GM19239 (cell line): ENCODE measurements at regions not wholly inside any gene's neighbourhood (a gene's known extent, or its start where the extent isn't known, plus 50 kb on each side); places are given as distances from the start of the nearest gene placed in this dataset.

Experiments
- DNase-seq: peaks from one replicate; pipeline ENCODE4 v3.0.0; 2011; ENCODE audit warnings: low spot score; ENCODE audit not compliant: insufficient read length
- FAIRE-seq: peaks from 2 replicates; lab custom pipeline; 2011; peaks lifted over from hg19 to GRCh38; lab: Jason Lieb, UNC

DNA sequence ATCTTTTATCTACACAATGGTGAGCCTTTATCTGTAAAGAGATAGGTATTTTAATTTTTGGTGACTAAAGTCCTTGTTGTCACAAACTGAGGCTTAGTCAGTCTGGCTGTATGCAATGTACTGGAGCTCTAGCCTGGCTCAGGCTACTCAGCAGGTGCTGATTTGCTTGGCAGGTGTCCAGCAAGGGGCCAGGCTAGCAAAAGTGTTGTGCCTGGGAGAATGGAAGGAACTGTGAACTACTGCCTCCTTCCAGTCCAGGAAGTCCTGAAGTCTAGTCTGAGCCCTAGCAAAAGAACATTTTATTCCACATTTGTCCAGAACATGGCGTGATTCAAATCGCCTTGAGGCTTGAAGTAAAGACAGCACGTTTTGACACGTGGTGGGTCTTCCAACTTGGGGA lies 260.5 kb downstream of the CCDC85A start:
- no peak for FAIRE-seq
- no peak for DNase-seq

DNA sequence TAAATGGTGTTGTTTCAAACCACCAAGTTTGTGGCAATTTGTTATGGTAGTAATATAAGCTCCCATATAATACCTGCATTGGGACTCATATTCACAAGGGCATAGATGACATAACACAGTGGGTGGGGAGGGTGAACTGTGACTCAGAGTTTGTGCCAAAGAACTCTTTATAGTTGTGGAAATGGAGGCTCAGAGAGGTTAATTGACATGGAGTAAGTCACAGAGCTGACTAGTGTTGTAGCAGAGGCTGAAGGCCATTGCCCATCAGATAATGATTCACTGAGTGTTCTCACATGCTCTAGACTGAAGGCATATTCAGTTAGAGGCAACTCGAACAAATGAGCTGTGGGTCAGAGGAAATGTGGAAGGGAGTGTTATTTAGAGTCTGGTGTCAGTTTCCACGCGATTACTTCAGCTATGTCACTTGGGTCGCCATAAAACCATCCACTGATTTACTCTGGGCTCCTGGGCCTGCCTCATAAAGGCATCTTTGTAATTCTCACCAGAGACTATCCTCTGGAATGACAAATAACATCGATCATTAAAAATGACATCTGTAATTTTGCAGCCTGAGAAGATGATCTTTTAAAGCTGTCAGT lies 264.7 kb downstream of the CCDC85A start:
- no peak for FAIRE-seq
- no peak for DNase-seq

DNA sequence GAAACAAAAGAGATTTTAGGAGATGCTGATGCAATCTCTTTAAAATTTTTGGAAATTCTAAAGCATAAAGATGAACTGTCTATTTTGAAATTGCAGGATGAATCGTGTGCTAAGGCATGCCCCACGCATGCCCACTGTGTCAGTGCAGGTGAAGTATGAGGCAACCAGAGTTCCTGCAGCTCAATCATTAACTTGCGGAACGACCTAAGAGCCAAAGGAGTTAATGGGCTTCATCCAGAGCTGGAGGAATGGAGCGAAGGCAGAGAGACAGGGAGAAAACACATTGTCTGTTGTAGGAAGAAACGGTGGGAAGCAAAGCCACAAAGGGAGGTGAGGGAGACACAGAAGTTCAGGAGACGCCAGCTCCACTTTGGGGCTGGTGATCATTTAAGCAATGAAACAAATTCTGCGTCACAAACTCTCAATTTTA lies 265.2 kb downstream of the CCDC85A start:
- FAIRE-seq, result no peak

DNA sequence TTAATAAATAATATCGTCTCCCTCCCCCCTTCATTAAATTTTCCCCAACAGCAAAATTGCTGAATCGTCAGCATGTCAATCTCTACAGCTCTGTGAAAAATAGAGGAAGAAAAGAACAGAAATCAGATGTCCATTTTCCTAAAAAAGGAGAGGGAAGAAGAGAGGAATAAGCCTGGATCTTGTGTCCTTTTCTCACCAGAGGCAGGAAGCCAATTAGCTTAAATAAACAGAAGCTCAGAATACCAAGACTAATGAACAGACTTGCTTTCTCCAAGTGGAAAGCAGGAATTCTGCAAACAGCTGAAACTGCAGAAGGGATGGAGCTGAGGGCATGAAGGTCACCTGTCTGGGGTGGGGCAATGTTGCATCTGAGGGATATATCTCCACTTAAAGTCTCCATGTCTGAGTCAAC lies 265.7 kb downstream of the CCDC85A start:
- FAIRE-seq (no peak), DNase-seq (no peak)

More for the DNA sequence above, 265.2 kb downstream of the CCDC85A start:
- DNase-seq, result no peak

DNA sequence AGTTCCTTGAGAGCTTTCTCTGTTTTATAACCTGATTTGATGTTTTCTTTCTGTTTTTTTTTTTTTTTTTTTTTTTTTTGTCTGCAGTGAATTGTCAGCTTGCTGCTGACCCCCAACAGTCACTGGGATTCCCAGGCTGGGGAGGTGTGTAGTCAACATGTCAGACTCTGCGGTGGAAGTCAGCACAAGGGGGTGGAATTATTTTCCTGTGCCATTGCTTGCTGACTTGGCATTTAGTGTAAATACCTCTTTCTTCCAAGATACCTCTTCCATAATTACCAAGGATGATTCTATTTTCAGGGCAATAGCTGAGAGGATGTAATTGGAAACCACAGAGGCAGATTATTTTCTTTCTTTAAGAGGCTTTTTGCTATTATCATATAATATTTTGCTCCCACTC lies 266.3 kb downstream of the CCDC85A start:
- FAIRE-seq, result no peak
- no peak for DNase-seq

DNA sequence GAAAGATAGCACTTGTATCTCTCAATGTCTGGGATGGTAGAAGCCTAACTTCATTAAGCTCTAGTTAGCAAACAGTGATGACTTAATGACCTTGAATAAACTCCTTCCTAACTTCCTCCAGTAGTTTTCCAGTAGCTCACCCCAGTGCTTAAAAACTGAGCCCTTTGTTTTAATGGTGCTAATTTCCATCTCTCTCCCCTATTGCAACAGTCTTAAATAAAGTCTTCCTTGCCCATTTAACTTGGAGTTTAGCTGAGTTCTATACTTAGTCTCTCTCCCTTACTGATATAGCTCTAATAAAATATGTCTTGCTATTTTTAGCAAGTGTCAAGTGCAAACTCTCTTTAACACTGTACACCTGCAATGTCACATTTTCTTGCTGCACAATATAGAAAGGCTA lies 267.0 kb downstream of the CCDC85A start:
- FAIRE-seq, result no peak
- DNase-seq, result no peak

DNA sequence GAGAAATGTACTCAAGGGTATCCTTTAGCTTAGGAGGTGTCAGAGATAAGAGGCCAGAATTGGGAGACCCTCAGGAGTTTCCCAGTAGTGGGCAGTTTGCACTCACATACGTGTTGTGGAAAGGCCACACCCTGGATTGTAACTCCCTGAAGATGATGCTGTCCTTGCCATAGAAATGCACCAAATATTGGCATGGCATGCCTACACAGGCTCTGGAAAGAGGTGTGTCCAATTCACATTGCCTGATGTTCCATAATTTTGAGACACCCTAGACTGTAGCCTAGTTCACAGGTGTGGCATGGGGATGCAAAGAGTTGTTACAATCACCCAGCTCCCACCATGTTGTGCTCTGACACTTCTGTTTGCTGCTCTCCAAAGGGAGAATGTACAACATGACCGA lies 271.9 kb downstream of the CCDC85A start:
- no peak for DNase-seq
- no peak for FAIRE-seq

DNA sequence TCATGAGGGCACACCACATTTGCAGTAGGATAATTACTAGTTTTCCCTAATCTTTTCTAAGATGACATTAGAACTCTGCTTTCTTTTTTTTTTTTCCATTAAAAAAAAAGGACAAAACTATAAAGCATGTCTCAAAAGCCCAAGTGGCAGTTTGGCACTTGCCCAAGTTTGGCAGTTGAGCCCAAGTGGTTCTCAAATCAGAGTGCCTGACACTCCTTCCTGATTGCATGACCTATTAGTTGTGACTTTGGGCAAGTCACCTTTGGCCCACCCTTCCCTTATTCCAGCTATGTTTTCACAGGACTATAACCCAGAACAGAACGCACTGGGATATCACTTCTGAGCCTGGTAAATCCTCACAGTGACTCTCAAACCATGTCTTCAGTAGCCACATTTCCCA lies 273.0 kb downstream of the CCDC85A start:
- DNase-seq (no peak), FAIRE-seq (no peak)

DNA sequence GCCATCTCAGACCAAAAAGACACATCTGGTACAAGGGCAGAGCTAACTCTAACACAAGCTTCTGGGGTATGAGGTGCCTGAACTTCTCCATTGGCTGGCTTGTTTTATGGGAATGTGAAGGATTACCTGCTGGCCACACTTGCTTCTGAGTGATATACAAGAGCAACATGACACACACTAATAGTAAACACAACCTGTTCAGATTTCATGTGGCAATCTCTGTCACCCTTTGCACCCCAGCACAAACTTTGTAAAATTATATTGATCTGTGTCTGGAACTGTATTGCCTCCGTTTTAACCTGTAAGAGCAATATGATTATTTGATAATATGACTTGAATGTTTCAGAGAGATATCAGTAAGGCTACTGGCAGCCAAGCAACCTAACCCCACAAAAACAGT lies 276.7 kb downstream of the CCDC85A start:
- DNase-seq, result no peak
- FAIRE-seq, result no peak

DNA sequence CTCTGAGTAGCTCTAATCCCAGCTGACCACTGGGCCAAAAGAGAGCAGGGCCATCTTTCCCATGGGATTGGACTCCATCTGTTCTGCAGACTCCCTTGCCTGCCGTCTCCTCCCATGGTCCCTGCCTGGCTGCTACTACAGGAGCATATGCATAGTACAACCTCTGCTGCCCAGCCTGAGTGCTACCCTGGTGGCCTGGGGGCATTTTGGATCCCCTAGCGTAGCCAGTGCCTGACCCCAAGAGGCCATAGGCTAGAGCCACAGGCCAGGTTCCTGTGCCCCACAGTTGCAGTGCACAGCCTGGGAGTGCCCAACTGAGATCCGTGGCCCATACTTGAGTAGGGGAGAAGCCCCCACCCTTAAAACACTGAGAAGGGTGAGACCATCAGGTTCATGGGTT lies 280.3 kb downstream of the CCDC85A start:
- no peak for DNase-seq
- FAIRE-seq, result no peak

DNA sequence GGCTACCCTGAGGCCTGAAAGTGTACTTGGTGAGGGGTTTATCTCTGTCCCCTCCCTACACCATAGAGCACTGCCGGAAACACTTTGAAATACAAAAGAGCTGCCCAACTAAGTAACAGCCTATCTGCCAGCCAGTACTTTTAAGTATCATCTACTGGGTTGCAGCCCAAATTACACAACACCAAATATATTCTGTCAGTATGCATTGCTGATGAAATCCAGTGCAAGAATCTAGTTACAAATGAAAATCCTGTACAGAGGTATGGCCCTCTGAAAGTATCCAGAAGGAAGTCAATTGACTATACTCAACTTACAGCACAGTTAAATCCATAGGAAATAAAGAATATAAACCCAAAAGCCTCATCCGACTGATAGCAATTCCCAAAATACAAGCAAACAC lies 280.8 kb downstream of the CCDC85A start:
- DNase-seq, result no peak
- no peak for FAIRE-seq

DNA sequence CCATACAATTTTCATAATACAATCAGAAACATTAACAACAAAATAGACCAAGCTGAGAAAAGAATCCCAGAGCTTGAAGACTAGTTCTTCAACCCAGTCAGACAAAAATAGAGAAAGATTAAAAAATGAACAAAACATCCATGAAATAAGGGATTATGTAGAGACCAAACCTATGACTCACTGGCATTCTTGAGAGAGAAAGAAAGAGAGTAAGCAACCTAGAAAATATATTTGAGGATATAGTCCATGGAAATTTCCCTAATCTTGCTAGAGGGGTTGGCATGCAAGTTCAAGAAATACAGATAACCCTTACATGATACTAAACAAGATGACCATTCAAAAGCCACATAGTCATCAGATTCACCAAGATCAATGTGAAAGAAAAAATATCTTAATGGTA lies 281.7 kb downstream of the CCDC85A start:
- FAIRE-seq (no peak), DNase-seq (no peak)

DNA sequence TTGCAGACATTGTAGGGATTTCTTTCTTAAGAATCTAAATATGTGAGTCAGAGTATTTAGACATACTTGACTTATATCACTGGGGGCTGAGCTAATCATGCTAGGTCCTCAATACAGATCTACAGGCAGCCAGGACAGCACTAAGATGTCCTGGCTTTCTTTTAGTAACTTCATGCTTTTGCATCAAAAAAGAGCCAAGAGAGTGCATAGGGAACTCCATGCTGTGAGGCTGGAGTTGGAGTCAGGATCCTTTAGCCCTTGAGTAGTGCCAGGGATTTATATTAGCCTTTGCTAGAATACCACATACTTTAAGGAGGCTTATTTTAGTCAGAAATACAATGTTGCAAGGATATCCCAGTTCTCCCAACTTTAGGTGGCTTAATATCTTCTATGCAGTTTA lies 289.7 kb downstream of the CCDC85A start:
- DNase-seq (no peak), FAIRE-seq (no peak)

DNA sequence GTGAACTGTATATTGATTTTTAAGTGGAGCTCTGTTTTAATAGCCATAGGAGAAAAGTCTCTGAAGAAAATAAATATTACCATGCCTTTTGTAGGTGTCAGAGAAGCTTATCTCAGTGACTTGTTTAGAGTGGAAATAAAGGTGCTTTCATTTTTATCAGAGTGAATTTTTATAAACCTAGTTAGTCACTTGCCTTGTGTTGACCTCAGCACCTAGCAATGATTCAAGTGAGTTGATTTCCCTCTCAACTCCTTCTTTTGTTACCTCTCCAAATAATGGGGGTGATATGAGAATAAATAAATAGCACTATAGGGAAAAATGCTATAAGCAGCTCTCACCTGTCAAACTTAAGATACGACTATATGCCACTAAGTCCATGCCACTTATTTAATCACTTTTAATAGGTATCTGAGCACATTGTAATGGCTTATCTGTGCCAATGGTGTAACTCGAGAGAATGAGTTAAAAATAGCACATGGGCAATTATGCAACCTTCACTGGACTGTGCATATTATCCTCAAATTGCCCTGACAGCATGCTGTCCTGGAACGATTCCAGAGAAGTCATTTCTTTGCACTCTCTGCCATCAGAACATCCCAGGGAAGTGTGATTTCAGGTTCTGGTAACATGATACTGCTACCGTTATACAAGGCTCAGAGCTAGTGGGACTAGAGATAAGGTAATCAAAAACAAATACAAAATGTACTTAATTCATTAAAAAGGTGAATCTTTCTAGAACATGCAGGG lies 290.8 kb downstream of the CCDC85A start:
- DNase-seq (no peak), FAIRE-seq (no peak)

DNA sequence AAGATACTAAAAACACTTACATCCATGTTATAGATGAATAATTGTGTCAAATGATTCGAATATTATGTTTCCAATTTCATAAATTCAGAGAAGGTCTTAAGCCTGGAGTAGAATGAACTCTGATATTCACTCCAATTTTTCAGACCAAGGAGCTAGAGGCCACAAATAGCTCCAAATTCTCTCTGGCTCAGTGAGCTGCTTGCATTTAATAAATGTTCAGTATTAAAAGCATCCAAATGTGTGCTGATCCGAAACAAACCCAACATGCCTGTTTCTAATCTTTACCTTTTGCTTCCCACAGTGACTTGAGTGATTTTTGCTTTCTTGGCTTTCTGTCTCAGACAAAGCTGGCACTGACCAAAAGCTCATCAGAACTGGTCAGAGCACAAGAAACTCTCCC lies 291.4 kb downstream of the CCDC85A start:
- DNase-seq, result no peak
- FAIRE-seq, result no peak

DNA sequence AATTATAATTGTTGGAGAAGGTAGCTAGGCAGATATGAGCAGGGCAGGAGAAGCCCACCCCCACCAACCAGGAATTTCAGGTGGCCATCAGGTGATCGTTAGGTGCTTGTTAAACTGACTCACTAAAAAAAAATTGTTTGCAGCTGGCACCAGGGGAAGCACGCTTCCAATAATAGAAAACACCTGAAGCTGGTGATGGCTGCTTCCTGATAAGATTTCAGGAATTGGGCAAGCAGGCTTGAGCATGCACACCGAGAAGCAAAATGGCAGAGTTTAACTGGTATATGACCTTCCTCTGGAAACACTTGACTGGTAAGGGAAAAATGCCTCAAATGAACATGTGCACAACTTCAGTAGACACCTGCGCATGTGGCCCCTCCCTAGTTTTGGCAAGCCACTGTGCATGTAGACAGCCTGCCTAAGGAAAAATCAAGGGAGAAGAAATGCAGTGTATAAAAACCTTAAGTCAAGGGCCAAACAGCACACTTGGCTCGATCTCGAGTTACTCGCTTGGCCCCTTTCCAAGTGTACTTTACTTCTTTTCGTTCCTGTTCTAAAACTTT lies 292.8 kb downstream of the CCDC85A start:
- DNase-seq (no peak), FAIRE-seq (no peak)

DNA sequence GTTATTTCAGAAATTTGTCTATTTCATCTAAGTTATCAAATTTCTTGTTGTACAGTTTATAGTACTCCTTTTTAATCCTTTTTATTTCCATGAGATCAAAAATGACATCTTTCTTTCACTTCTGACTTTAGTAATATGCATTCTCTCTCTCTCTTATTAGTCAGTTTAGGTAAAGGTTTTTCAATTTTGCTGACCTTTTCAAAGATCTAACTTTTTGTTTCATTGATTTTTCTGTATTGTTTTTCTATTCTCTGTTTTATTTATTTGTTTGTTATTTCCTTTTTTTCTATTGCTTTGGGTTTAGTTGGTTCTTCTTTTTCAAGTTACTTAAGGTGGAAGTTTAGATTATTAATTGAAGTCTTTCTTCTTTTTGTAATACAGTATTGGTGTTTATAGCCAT lies 294.2 kb downstream of the CCDC85A start:
- DNase-seq (no peak), FAIRE-seq (no peak)

DNA sequence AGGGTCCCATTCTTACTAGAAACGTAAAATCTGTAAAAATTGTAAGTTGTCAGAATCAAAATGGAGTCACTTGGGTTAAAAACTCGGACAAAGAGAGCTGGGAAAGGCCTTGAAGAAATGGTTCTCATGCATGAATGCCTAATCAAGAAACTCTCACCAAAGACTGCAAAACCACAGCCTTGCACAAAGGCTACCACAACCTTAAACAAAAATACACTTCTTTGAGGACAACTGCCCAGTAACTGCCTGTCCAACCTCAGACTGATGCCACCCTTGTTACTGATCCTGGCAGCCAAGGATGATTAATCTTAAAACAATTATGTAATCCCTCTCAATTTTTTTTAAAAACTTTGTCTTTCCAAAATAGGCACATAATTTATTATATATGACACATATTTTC lies 299.3 kb downstream of the CCDC85A start:
- FAIRE-seq (no peak), DNase-seq (no peak)

DNA sequence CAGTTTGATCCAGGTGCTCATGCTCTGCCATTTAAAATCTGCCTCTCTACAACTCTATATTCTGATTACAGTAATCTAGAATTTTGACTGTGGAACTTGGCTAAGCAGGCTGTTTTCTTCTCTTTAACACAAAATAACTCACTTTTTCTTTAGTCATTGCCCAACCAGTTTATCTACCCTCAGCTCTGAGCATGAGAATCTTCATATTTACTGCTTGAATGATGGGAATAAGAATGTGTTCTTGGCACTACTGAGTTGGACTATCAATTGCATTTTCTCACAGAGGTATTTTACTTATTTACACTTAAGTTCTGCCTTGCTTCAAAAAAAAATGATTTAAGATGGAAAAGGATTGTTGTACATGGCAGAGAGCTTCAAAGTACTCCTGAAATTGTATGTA lies 301.1 kb downstream of the CCDC85A start:
- no peak for FAIRE-seq

DNA sequence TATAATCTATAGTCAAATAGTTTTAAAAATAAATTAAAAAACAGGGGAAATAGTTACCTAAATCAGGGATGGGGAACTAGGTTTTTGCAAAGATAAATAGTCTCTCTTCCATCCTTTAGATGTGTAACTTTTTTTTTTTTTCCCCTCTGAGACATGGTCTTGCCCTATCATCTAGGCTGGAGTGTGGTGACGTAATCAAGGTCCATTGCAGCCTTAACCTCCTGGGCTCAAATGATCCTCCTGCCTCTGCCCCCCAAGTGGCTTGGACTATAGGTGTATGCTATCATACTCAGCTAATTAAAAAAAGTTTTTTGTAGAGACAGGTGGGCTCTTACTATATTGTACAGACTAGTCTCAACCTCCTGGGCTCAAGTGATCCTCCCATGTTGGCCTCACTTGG lies 316.5 kb downstream of the CCDC85A start:
- no peak for FAIRE-seq

More for the DNA sequence above, 301.1 kb downstream of the CCDC85A start:
- DNase-seq, result no peak

DNA sequence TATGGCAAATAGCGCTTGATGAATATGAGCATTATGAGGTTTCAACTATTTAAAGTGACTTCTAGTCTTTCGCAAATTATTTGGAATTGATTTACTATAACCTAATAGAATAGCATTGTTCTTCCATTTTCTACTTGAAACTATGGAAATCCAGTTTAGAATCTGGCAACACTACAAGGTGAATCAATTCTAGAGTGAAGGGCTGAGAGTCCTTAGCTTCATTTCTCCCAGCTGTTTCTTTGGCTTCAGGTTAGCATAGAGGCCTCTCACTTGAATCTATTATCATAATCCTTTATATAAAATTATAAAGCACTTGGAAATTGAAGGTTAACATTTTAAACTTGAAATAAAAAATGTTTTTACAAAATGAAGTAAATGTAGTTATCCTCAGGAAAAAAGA lies 318.8 kb downstream of the CCDC85A start:
- FAIRE-seq (no peak), DNase-seq (no peak)

More for the DNA sequence above, 316.5 kb downstream of the CCDC85A start:
- no peak for DNase-seq

DNA sequence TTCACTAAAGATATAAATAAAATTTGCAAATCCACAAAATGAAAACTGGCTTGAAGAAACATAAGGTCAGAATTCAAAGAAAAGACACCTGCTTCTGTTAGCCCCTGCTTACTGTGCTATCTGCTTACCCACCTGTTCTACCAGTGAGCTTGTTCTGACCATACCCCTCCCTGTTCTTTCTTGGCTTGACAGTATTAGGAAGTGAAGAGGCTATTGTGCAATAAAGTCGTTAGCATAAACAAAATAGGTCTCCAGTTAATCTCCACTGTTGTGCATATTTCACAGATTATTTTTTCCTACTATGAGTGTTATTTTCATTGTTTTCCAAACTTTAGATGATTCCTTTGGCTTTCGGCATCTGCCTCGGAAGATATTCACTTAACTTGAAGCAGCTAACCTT lies 322.1 kb downstream of the CCDC85A start:
- FAIRE-seq, result no peak

More for the DNA sequence above, 322.1 kb downstream of the CCDC85A start:
- no peak for DNase-seq
